ENCODE measurements at regions not wholly inside any gene's neighbourhood (a gene's known extent, or its start where the extent isn't known, plus 50 kb on each side); places are given as distances from the start of the nearest gene placed in this dataset.

- Histone ChIP-seq H3K27me3 (ENCODE audit: insufficient read depth) (no peaks in the 10 kb centered on the region), H3K4me3 (no peak overlapping the region), H3F3A (replicated peaks; ENCODE audit: low read depth) (no peaks in the 10 kb centered on the region), H4K20me1 (replicated peaks; ENCODE audit: insufficient read depth) (no peaks in the 10 kb centered on the region), H3K9me2 (ENCODE audit: insufficient read depth) (no peaks in the 10 kb centered on the region), H3K79me2 (replicated peaks; ENCODE audit: insufficient read depth) (no peaks in the 10 kb centered on the region), H3K27ac (ENCODE audit: low read depth) (no peak overlapping the region), H3K36me3 (ENCODE audit: insufficient read depth) (no peaks in the 10 kb centered on the region), H3K4me2 (no peak overlapping the region), H2AFZ (no peak overlapping the region), H3K4me1 (ENCODE audit: insufficient read depth) (no peaks in the 10 kb centered on the region)
- TF ChIP-seq EZH2 (IDR thresholded peaks at IDR 0.05; ENCODE audit: low read depth, unreplicated experiment) = no peak
- no peak for ATAC-seq
- no peak for DNase-seq (ENCODE audit: low spot score)
- no peak overlapping the region for H3K4me3 Mint-ChIP-seq
- peaks cover 7% of the 10 kb centered on the region for H3K27me3 Mint-ChIP-seq (ENCODE audit: insufficient read depth, low read depth, poor library complexity)
- peaks cover under 1% of the 10 kb centered on the region; the same call in 2 of the 3 replicates for H3K9me3 Mint-ChIP-seq
- no peaks in the 10 kb centered on the region for H3K4me1 Mint-ChIP-seq
- no peak overlapping the region for H3K27ac Mint-ChIP-seq
- H3K36me3 Mint-ChIP-seq (ENCODE audit: low read depth) = no peaks in the 10 kb centered on the region
Observed at GRCh38 chr22:48941903-48942575, 885.6 kb downstream of the BRD1 start.

DNA sequence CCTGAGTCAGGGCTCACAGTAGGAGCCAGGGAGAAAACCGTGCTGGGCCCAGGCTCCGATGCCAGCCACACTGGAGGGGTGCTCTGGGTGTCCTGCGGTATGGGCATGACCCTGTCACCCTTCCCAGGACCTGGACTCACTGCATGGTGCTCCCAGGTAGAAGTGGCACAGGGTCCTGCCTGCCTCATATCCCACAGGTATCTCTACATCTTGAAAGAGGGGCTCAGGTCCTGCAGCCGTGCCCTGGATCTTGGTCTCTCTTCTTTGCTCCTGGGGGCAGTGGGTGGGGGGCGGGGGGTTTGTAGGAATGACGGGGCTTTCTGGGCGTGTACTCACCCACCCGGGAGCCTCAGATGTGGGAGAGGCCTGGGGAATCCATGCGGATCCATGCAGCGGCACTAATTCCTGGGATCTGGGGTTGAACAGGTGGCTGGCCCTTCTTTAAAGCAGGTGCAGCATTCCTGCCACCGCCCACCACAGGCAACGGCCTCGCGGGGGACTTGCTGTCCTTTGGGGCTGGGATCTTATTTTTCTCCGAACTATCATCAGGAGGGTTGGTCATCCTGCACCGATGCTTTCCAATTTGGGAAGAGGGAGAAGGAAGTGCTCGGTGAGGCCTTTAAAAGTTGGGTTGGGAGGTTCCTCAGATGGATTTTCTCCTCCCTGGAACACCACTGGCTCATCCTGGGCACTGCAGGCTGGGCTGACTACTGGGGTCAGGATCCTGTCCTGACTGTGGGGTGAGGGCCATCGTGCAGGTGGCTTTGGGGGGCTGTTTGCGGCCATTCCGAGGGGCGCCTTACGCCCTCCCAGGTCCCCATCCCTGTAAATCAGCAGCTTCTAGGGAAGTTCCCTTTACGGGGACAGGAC lies 886.4 kb downstream of the BRD1 start:
- H4K20me1 ChIP-seq (replicated peaks; ENCODE audit: insufficient read depth) = no peaks in the 10 kb centered on the region
- no peaks in the 10 kb centered on the region for H3K9me2 ChIP-seq (ENCODE audit: insufficient read depth)
- no peaks in the 10 kb centered on the region for H3K36me3 ChIP-seq (ENCODE audit: insufficient read depth)
- no peaks in the 10 kb centered on the region for H3K4me1 Mint-ChIP-seq
- ATAC-seq = no peak
- TF ChIP-seq, protein P1, sequence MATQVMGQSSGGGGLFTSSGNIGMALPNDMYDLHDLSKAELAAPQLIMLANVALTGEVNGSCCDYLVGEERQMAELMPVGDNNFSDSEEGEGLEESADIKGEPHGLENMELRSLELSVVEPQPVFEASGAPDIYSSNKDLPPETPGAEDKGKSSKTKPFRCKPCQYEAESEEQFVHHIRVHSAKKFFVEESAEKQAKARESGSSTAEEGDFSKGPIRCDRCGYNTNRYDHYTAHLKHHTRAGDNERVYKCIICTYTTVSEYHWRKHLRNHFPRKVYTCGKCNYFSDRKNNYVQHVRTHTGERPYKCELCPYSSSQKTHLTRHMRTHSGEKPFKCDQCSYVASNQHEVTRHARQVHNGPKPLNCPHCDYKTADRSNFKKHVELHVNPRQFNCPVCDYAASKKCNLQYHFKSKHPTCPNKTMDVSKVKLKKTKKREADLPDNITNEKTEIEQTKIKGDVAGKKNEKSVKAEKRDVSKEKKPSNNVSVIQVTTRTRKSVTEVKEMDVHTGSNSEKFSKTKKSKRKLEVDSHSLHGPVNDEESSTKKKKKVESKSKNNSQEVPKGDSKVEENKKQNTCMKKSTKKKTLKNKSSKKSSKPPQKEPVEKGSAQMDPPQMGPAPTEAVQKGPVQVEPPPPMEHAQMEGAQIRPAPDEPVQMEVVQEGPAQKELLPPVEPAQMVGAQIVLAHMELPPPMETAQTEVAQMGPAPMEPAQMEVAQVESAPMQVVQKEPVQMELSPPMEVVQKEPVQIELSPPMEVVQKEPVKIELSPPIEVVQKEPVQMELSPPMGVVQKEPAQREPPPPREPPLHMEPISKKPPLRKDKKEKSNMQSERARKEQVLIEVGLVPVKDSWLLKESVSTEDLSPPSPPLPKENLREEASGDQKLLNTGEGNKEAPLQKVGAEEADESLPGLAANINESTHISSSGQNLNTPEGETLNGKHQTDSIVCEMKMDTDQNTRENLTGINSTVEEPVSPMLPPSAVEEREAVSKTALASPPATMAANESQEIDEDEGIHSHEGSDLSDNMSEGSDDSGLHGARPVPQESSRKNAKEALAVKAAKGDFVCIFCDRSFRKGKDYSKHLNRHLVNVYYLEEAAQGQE (IDR thresholded peaks at IDR 0.05; ENCODE audit: unreplicated experiment) = no peak
- no peak for TF ChIP-seq ZNF114 (CRISPR knock-in tag; IDR thresholded peaks at IDR 0.05)
- no peaks in the 10 kb centered on the region for H3F3A ChIP-seq (replicated peaks; ENCODE audit: low read depth)
- no peak overlapping the region for H3K4me3 ChIP-seq
- H3K27ac Mint-ChIP-seq = no peak overlapping the region
- H3K36me3 Mint-ChIP-seq (ENCODE audit: low read depth) = peaks cover 5% of the 10 kb centered on the region; the same call in 1 of the 3 replicates
- no peak overlapping the region for H3K27ac ChIP-seq (ENCODE audit: low read depth)
- no peaks in the 10 kb centered on the region for H3K27me3 ChIP-seq (ENCODE audit: insufficient read depth)
- H3K79me2 ChIP-seq (replicated peaks; ENCODE audit: insufficient read depth) = no peaks in the 10 kb centered on the region
- no peak overlapping the region for H3K4me3 Mint-ChIP-seq
- H3K4me2 ChIP-seq = no peak overlapping the region
- H3K27me3 Mint-ChIP-seq (ENCODE audit: insufficient read depth, low read depth, poor library complexity) = peaks cover 8% of the 10 kb centered on the region
- no peak for DNase-seq (ENCODE audit: low spot score)
- no peaks in the 10 kb centered on the region for H3K4me1 ChIP-seq (ENCODE audit: insufficient read depth)
- H2AFZ ChIP-seq = no peak overlapping the region
- H3K9me3 Mint-ChIP-seq = peaks cover 9% of the 10 kb centered on the region

Measured in GM23338 (cell line).